ENCODE measurements at regions not wholly inside any gene's neighbourhood (a gene's known extent, or its start where the extent isn't known, plus 50 kb on each side); places are given as distances from the start of the nearest gene placed in this dataset.

DNA sequence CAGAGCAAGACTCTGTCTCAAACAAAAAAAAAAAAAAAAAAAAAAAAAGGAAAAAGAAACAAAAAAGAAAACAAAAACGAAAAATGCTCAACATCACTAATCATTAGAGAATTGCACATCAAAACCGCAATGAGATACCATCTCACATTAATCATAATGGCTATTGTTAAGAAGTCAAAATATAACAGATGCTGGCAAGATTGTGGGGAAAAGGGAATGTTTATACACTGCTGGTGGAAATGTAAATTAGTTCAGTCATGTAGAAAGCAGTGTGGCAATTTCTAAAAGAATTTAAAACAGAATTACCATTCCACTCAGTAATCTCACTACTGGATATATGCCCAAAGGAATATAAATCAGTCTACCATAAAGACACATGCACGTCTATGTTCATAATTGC is 50.4 kb upstream of the PRR16 start:
- DNase-seq (ENCODE audit: low spot score): no peak

Data from globus pallidus (tissue), 1 donor.